ENCODE measurements at regions not wholly inside any gene's neighbourhood (a gene's known extent, or its start where the extent isn't known, plus 50 kb on each side); places are given as distances from the start of the nearest gene placed in this dataset.

GRCh38 chr15:94674296-94674695 is 442.9 kb downstream of the MCTP2 start:
- FAIRE-seq, result no peak
- TF ChIP-seq POLR2A (IDR thresholded peaks at IDR 0.05; ENCODE audit: low read depth, low read length), result no peak
- no peak for DNase-seq (ENCODE audit: insufficient read length, low spot score)

DNA sequence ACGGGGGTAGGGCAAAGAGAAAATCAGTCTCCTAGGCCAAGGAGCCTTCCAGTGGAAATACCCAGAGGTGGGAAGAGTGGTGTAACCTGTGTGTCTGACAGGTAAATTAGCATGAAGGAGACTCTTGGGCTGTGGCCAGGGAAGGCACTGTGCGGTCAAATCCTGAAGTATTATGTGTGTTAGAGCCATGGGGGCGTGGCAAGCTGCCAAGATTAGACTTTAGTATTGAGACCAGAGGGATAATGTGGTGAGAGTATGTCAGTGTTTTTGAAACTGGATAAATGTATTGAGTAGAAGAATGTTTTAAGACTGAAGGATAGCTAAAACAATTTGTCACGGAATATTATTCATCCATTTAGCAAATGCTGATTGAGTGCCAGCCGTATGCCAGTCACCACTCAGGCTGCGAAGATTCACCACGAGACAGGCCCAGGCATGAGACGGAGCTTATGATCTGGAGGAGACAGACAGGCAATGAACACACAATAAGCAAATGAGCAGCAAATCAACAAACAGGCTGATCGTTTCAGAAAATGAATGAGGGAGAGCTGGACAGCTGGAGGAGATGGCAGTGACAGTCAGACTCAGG is 445.9 kb downstream of the MCTP2 start:
- DNase-seq (ENCODE audit: insufficient read length, low spot score) (no peak), FAIRE-seq (no peak)

DNA sequence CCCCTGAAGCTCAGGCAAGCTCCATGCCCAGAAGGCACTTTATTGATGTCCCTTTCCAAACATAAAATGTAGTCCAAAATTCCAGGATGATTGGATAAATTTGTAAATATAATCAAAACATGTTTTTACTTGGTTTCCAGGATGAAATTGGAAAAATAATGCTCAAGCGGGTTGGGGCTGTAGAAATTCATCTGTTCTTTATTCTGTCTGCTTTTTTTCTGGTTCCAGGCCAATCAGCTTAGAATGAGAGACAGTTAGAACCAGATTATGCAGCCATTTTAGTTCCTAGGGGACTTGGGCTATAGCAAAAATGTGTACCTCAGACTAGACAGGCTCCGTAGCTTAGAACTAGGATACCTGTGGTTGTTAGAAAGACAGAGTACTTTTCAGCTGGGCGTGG is 450.8 kb downstream of the MCTP2 start:
- FAIRE-seq, result no peak
- DNase-seq (ENCODE audit: insufficient read length, low spot score), result no peak
- TF ChIP-seq POLR2A (IDR thresholded peaks at IDR 0.05; ENCODE audit: low read depth, low read length), result no peak

More for the DNA sequence above, 445.9 kb downstream of the MCTP2 start:
- TF ChIP-seq POLR2A (IDR thresholded peaks at IDR 0.05; ENCODE audit: low read depth, low read length), result no peak

DNA sequence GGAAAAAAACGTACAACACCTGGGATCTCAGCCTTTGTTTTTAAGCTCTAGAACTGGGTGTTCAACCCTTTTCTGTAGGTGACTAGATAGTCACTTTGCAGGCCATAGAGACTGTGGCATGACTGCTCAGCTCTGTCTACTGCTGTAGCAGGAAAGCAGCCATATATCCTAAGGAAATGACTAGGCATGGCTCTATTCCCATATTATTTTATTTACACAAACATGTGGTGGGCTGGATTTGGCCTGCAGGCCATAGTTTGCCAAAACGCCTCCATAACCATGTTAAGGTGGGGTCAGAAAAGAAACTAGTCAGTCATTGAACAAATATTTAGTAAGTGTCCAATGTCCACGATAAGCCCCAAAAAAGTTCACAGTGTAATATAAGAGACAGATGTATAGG is 452.5 kb downstream of the MCTP2 start:
- no peak for TF ChIP-seq POLR2A (IDR thresholded peaks at IDR 0.05; ENCODE audit: low read depth, low read length)
- no peak for DNase-seq (ENCODE audit: insufficient read length, low spot score)
- FAIRE-seq, result no peak

- TF ChIP-seq POLR2A (IDR thresholded peaks at IDR 0.05; ENCODE audit: low read depth, low read length), result no peak
Observed at GRCh38 chr15:94691169-94691568, 459.8 kb downstream of the MCTP2 start.

GRCh38 chr15:94692710-94693109 is 461.3 kb downstream of the MCTP2 start:
- DNase-seq (ENCODE audit: insufficient read length, low spot score), result no peak
- no peak for TF ChIP-seq POLR2A (IDR thresholded peaks at IDR 0.05; ENCODE audit: low read depth, low read length)
- FAIRE-seq, result no peak

More at GRCh38 chr15:94691169-94691568, 459.8 kb downstream of the MCTP2 start:
- FAIRE-seq (no peak), DNase-seq (ENCODE audit: insufficient read length, low spot score) (no peak)

- FAIRE-seq, result no peak
Observed at GRCh38 chr15:94700211-94700610, 468.9 kb downstream of the MCTP2 start.

GRCh38 chr15:94701281-94701985 is 470.1 kb downstream of the MCTP2 start:
- DNase-seq (ENCODE audit: insufficient read length, low spot score), result no peak
- no peak for FAIRE-seq
- no peak for TF ChIP-seq POLR2A (IDR thresholded peaks at IDR 0.05; ENCODE audit: low read depth, low read length)

More at GRCh38 chr15:94700211-94700610, 468.9 kb downstream of the MCTP2 start:
- DNase-seq (ENCODE audit: insufficient read length, low spot score), result no peak
- no peak for TF ChIP-seq POLR2A (IDR thresholded peaks at IDR 0.05; ENCODE audit: low read depth, low read length)

DNA sequence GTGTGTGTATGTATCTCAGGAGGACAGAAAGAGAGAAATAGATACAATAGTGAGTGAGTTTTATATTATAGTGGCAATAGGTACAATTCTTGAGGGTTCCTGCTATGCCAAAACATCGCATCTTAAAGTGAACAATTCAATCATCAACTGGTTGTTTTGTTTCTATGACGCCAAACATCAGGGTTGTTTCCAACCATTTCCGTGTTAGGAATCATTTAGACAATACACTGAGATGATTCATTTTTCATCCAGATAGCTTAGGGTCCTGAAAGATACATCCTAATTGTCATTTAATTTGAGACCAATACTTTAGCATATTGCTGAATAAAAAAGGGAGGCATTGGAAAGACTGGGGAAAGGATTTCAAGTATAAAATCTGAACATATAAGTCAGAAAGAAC is 472.2 kb downstream of the MCTP2 start:
- no peak for DNase-seq (ENCODE audit: insufficient read length, low spot score)
- no peak for FAIRE-seq
- TF ChIP-seq POLR2A (IDR thresholded peaks at IDR 0.05; ENCODE audit: low read depth, low read length), result no peak

DNA sequence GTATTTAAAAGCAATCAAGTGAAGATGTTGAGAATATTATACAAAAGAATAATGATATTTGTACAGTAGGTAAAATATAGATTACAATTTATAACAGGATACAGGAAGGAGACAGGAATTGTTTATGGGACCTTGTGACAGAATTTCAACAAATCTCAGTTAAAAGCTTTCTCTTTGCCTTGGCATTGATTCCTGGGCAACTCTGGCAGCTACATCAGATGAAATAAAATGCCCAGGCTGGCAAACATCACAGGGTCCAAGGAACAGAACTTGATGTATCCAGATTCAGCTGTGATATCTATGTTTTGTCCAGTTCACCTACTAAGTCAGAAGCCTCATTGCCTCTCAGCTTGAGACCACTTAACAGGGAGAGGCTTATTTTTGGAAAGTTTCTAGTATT is 473.1 kb downstream of the MCTP2 start:
- no peak for FAIRE-seq
- TF ChIP-seq POLR2A (IDR thresholded peaks at IDR 0.05; ENCODE audit: low read depth, low read length), result no peak
- no peak for DNase-seq (ENCODE audit: insufficient read length, low spot score)

GRCh38 chr15:94704946-94705345 is 473.6 kb downstream of the MCTP2 start:
- TF ChIP-seq POLR2A (IDR thresholded peaks at IDR 0.05; ENCODE audit: low read depth, low read length), result no peak
- FAIRE-seq, result no peak
- DNase-seq (ENCODE audit: insufficient read length, low spot score), result no peak

- DNase-seq (ENCODE audit: insufficient read length, low spot score) (no peak), FAIRE-seq (no peak)
- TF ChIP-seq POLR2A (IDR thresholded peaks at IDR 0.05; ENCODE audit: low read depth, low read length), result no peak
Observed at GRCh38 chr15:94709319-94709718, 478.0 kb downstream of the MCTP2 start.

GRCh38 chr15:94722024-94722636 is 490.8 kb downstream of the MCTP2 start:
- no peak for TF ChIP-seq POLR2A (IDR thresholded peaks at IDR 0.05; ENCODE audit: low read depth, low read length)
- FAIRE-seq (no peak), DNase-seq (ENCODE audit: insufficient read length, low spot score) (no peak)

DNA sequence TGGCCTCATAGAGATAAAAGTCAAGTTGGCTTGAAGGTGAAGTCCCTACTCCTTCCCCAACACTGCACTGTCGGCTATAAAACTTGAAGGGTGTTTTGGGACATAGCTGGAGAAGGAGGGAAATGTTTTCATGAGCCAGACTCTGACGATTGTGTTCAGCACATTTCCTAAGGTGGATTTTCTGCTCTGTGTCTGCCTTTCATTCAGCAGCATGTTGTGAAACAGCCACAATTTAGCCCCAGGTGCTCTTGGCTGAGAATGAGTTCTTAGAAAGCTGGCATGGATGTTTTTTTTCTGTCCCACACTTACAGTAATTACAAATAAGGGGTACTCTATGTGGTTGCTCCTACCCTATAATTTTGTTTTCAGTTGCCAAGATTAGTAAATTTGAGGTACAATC is 492.4 kb downstream of the MCTP2 start:
- FAIRE-seq, result no peak
- no peak for DNase-seq (ENCODE audit: insufficient read length, low spot score)
- TF ChIP-seq POLR2A (IDR thresholded peaks at IDR 0.05; ENCODE audit: low read depth, low read length), result no peak

- DNase-seq (ENCODE audit: insufficient read length, low spot score) (no peak), FAIRE-seq (no peak)
- TF ChIP-seq POLR2A (IDR thresholded peaks at IDR 0.05; ENCODE audit: low read depth, low read length), result no peak
Observed at GRCh38 chr15:94731286-94731685, 499.9 kb downstream of the MCTP2 start.
